HFF-Myc (cell line): ENCODE measurements at regions not wholly inside any gene's neighbourhood (a gene's known extent, or its start where the extent isn't known, plus 50 kb on each side); places are given as distances from the start of the nearest gene placed in this dataset.
"Not testable (repeated sequence)": the region's sequence is repeated elsewhere in the genome, so short reads cannot be mapped to it uniquely, and the experiment has no call there.

Source experiments
- DNase-seq: peaks from one replicate; pipeline ENCODE4 v3.0.0-alpha.2; 2011; ENCODE audit warnings: low read depth; ENCODE audit errors: extremely low read depth
- H3K4me3 ChIP-seq: replicated peaks from 2 replicates; pipeline ENCODE4 v1.5.1; 2011; ENCODE audit warnings: low read depth, mild to moderate bottlenecking, control low read depth, low read length
- CTCF ChIP-seq: IDR thresholded peaks from 2 replicates; pipeline ENCODE4 v1.5.1; 2012; ENCODE audit warnings: mild to moderate bottlenecking, low read depth, low read length, control low read depth; ENCODE audit errors: missing control alignments

DNA sequence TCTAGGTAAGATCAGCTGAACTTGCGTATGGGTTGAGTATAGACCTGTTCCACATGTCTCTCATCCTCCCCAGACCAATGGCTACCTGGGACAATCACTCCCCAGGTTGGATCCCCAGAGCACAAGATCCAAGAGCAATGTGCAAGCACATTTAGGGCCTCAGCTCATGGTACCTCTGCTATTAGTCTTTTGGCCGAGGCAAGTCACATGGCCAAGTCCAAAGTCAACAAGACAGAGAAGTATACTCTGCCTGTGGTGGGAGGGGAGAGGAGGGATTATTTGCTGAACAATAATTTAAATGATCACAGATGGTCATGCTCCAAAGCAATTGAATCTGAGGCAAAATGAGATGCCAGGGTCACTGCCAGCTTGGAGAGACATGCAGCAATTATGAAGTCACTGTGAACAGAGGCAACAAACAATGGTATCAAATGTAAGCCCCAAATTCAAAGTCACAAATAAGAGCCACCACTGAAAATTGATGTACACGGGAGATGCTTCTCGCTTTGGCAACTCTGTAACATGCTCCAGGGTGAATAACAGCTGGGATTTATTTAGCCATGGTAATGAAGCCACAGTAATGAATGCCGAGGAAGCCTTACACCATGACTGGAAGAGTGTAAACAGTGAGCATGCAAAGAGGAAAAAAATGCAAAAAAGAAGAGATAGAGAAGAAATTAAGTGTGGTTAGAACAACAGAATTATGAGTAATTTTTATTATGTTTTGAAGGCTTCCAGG, 149.1 kb downstream of the ZNF281 start:
- no peak for DNase-seq
- no peak overlapping the region for H3K4me3 ChIP-seq
- no peak for TF ChIP-seq CTCF

DNA sequence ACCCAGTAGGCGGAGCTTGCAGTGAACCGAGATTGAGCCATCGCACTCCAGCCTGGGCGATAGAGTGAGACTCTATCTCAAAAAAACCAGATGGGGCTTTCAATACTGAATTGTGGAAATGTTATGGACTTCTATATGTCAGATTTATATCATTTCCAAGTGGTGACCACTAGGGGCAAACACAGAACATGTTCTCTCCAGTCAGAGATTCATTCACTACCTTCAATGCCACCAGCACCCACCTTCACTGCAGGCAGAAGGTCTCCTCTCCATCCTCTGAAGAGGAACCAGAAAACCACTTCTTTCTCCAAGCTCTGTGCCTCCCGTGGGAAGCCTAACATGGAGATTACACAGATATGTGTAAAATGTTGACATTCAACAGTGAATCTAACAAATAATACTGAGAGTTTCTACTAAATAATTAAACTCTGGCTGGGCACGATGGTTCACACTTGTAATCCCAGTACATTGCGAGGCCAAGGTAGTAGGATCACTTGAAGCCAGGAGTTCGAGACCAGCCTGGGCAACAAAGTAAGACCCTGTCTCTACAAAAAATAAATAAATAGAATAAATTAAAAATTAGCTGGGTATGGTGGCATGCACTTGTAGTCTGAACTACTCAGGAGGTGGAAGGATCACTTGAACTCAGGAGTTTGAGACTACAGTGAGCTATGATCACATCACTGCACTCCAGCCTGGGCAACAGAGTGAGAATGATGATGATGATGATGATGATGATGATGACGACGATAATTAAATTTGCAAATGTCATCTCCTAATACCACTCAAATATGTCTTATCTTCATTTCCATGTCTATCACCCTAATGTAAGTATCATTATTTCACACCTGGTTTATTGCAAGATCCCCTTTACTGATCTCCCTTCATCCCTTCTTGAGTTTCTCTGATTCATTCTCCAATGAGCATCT, 151.1 kb downstream of the ZNF281 start:
- H3K4me3 ChIP-seq = no peak overlapping the region
- DNase-seq = no peak
- peak; percentile 50 for TF ChIP-seq CTCF

GRCh38 chr1:200257235-200257634, 152.6 kb downstream of the ZNF281 start:
- TF ChIP-seq CTCF = no peak
- no peak overlapping the region for H3K4me3 ChIP-seq
- no peak for DNase-seq

DNA sequence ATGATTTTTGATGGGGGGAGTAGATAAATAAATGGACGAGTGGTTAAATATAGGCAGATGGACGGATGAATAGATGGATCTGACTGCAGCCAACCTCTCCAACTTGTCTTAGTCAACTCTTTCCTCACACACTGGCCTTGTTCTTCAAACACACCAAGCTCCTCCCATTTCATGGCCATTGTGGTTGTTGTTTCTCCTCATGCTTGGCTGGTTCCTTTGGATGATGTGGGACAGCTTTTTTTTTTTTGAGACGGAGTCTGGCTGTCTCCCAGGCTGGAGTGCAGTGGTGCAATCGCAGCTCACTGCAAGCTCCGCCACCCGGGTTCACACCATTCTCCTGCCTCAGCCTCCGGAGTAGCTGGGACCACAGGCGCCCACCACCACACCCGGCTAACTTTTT, 155.2 kb downstream of the ZNF281 start:
- not testable (repeated sequence) for H3K4me3 ChIP-seq, DNase-seq

DNA sequence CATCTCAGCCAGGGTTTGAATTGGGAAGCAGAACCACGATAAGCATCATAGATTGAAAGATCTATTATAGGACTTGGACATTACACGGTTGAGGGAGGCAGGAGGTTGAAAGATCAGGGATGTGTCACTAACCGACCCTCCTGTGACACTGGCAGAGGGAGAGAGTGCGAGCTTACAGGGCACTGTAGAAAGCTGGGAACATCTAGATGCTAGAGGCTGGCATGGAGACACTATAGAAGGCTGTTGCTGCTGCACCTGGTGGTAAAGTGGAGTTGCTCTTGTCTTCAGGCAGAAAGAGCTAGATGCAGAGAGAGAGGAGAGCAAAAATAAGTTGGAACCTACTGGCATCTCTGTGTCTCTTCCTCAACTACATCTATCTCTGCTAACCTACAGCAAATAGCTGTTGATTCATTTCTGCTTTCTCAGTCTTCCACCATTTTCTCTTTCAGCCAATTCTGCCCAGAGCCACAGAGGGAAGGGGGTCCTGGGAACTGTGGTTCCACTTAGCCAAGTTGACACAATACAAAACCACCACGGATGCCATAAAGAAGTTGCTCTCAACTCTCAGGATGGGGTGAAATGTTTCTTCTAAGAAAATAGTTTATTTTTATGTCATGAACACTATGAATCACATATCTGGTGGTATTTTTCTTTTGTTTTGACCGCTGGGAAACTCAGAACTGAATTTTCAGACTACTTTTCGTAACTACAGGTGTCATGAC, 155.9 kb downstream of the ZNF281 start:
- TF ChIP-seq CTCF = no peak
- H3K4me3 ChIP-seq = no peak overlapping the region
- no peak for DNase-seq

DNA sequence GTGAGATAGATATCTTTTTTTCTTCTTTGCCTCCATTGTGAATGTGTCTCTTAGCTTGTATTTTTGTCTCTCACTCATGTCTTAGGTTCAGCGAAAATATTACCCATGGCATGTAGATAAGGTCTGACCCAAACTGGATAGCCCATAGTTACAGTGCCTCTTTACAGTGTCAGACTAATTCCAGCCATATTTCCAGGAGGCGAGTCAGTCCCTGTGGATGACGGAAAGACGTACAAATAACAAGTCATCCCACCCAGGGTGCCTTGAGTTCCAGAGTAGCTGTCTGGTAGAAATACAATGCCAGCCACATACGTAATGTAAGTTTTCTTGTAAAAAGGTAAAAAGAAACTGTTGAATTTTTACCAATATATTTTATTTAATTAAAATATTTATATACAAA, 157.3 kb downstream of the ZNF281 start:
- TF ChIP-seq CTCF = no peak
- no peak overlapping the region for H3K4me3 ChIP-seq
- no peak for DNase-seq

GRCh38 chr1:200250469-200250868, 159.4 kb downstream of the ZNF281 start:
- no peak overlapping the region for H3K4me3 ChIP-seq
- no peak for TF ChIP-seq CTCF
- no peak for DNase-seq
